HepG2 (cell line): ENCODE measurements at regions not wholly inside any gene's neighbourhood (a gene's known extent, or its start where the extent isn't known, plus 50 kb on each side); places are given as distances from the start of the nearest gene placed in this dataset.

Experiments
- BHLHE40 ChIP-seq: IDR thresholded peaks from 2 replicates; pipeline ENCODE4 v1.6.1; 2011; ENCODE audit warnings: low read length, improper control_type of control experiment
- ZNF281 ChIP-seq: sonication (generic); formaldehyde crosslinking; IDR thresholded peaks from 2 replicates; pipeline ENCODE4 v1.4.0; 2020; ENCODE audit warnings: missing genetic modification reagents, borderline replicate concordance
- ZNF441 ChIP-seq: sonication (generic); formaldehyde crosslinking; IDR thresholded peaks from 2 replicates; pipeline ENCODE4 v1.7.0; 2021; ENCODE audit warnings: missing genetic modification reagents, borderline replicate concordance
- ZNF670 ChIP-seq: sonication (generic); formaldehyde crosslinking; IDR thresholded peaks from 2 replicates; pipeline ENCODE4 v1.8.0; 2022; ENCODE audit warnings: mild to moderate bottlenecking, missing genetic modification reagents, borderline replicate concordance
- ZNF841 ChIP-seq: sonication (generic); formaldehyde crosslinking; IDR thresholded peaks from 2 replicates; pipeline ENCODE4 v1.8.1; 2023; ENCODE audit warnings: missing genetic modification reagents, borderline replicate concordance
- TF ChIP-seq, protein P1 (sequence below): sonication (generic); formaldehyde crosslinking; IDR thresholded peaks from 2 replicates; pipeline ENCODE4 v1.4.0; 2020; ENCODE audit warnings: missing genetic modification reagents

- no peak for TF ChIP-seq ZNF281
- TF ChIP-seq ZNF841 (CRISPR knock-in tag): no peak
- no peak for TF ChIP-seq ZNF441
- no peak for TF ChIP-seq BHLHE40
- TF ChIP-seq ZNF670 (CRISPR knock-in tag): no peak
- TF ChIP-seq, protein P1, sequence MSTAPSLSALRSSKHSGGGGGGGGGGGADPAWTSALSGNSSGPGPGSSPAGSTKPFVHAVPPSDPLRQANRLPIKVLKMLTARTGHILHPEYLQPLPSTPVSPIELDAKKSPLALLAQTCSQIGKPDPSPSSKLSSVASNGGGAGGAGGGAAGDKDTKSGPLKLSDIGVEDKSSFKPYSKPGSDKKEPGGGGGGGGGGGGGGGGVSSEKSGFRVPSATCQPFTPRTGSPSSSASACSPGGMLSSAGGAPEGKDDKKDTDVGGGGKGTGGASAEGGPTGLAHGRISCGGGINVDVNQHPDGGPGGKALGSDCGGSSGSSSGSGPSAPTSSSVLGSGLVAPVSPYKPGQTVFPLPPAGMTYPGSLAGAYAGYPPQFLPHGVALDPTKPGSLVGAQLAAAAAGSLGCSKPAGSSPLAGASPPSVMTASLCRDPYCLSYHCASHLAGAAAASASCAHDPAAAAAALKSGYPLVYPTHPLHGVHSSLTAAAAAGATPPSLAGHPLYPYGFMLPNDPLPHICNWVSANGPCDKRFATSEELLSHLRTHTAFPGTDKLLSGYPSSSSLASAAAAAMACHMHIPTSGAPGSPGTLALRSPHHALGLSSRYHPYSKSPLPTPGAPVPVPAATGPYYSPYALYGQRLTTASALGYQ (CRISPR knock-in tag): no peak
These were observed 50.0 kb upstream of the PDHA1 start (continued) for GRCh38 chrX:19293606-19294325.
